ENCODE measurements at regions not wholly inside any gene's neighbourhood (a gene's known extent, or its start where the extent isn't known, plus 50 kb on each side); places are given as distances from the start of the nearest gene placed in this dataset.
A peak's percentile ranks its signal among the peaks of the same experiment; 100 is the strongest.
"Not testable (repeated sequence)": the region's sequence is repeated elsewhere in the genome, so short reads cannot be mapped to it uniquely, and the experiment has no call there.

DNA sequence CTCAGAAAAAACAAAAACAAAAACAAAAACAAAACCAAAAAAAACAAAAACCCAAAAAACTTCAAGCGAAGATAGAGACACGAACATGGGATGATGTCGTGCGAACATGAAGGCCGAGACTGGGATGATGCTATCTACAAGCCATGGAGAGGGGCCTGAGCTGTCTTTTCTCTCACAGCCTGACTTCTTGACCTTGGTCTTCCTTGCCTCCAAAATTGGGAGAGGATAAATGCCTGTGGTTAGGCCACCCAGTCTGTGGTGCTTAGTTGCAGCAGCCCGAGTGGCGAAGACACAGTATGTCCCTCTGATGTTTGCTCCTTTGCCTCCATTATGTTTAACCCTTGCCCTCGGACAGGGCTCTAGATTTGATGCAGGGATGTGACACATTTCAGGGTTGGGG is 130.4 kb upstream of the BASP1 start:
- no peak for DNase-seq (ENCODE audit: low spot score)

DNA sequence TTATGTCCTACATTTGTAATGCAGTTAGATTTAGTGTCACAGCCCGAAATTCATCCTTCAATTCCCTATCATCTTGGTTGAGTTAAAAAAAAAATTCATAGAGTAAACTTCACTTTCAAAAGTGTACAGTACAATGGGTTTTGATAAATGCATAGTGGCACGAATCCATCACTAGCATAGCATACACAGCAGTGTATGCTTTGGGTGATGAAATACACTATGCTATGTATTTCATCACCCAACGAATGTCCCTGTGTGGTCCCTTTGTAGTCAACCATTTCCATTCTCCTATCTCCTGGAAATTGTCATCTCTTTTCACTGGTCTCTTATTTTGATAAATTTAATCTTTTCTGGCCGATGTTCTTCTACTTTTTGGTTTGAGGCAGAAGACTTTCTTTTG is 129.4 kb upstream of the BASP1 start:
- no peak for DNase-seq (ENCODE audit: low spot score)

DNA sequence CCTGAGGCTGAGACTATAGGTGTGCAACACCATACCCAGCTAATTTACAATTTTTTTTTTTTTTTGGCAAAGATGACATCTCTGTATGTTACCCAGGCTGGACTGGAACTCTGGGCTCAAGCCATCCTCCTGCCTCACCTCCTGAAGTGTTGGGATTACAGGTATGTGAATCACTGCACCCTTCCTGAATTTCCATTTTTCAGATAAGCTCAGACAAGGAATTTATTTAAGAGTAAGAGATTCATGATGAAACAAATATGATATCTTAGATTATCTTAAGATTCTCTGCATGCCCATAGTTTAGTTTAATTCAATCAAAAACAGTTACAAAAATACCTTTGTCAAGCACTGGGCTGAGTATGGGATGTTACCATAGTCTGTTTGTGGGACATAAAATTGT is 128.4 kb upstream of the BASP1 start:
- no peak for DNase-seq (ENCODE audit: low spot score)

DNA sequence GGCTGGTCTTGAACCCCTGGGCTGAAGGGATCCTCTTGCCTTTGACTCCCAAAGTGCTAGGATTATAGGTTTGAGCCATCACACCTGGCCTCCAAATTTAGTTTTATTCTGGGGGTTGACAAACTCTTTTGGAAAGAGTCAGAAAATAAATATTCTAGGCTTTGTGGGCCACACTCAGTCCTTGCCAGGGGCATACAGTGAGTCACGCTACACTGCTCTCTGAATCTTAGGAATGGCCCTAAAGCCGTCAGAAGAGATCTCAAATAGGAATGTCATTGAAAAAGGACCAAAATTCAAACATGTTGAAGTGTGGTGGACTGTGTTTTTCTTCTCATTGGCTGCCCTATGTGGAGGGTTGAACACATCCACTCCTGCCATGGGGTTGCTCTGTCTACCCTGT is 127.7 kb upstream of the BASP1 start:
- no peak for DNase-seq (ENCODE audit: low spot score)

DNA sequence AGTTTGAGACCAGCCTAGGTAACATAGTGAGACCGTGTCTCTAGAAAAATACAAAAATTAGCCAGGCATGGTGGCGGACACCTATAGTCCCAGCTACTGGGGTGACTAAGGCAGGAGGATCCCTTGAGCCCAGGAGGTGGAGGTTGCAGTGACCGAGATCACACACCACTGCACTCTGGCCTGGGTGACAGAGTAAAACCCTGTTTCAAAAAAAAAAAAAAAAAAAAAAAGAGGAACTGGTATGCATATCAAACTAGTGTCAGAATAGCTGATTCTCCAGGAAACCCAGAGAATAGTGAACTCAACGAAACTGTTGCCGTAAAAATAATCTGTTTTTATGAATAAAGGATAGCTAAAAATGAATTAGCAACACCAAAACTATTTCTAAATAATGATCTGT is 126.6 kb upstream of the BASP1 start:
- no peak for DNase-seq (ENCODE audit: low spot score)

DNA sequence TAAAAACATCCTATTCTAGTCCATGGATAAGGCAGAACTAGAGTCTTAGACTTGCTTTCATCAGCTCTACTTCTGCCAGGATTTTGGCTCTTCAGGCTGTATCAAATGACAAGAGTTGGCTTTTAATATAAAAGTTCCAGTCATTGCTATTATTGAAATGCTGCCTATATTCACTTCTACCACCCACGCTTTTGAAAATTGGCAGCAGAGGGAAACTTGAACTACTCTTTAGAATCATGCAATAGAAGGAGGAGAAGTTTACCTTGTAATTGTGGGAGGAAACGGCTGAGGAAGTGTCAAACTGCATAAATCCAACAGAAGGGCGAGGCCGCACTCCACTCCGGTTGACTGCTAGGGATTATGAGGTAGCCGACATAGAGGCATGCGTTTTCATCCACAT is 122.6 kb upstream of the BASP1 start:
- DNase-seq (ENCODE audit: low spot score): no peak

DNA sequence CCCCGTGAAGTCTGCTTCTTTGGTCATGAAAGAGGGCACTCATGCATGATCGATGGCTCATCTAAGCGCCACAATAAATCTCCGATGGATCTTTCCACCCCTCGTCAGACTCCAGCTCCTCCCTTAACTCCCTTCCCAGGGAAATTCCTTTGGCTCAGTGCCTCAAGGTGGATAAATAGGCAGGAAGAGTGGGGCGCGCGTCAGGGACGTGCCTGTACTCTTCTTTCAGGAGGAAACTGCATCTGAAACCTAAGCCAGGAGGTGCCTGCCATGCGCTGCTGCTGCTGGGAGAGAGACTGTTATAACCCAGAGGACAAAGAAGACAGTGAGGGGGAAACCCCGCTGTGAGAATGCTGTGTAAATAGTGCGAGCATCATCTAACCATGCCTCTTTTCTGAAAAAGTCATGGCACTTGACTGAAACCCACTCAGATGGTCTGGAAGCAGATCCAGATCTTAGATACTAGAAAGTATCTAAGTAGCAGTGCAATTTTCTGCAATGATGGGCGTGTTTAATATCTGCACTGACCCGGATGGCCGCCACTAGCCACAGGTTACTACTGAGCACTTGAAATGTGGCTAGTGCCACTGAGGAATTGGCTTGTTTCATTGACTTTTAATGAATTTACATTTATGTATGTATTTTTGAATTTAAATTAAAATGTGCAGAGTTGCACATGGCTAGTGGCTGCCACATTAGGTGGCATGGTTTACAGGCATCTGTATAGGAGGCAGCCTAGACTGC is 120.3 kb upstream of the BASP1 start:
- DNase-seq (ENCODE audit: low spot score): no peak

DNA sequence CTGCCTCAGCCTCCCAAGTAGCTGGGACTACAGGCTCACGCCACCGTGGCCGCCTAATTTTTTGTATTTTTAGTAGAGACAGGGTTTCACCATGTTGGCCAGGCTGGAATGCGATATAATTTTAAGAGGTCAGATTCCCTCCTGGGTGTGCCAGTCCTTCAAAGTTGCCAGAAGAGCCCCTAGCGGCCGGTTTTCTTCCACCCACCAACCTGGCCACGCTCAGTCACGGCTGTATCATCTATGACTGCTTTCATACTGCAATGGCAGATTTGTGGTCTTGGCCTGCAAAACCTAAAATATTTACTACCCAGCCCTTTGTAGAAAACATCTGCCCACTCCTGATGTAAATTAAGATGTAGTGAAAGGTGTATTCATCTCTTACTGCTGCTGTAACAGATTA is 117.5 kb upstream of the BASP1 start:
- DNase-seq (ENCODE audit: low spot score): no peak

DNA sequence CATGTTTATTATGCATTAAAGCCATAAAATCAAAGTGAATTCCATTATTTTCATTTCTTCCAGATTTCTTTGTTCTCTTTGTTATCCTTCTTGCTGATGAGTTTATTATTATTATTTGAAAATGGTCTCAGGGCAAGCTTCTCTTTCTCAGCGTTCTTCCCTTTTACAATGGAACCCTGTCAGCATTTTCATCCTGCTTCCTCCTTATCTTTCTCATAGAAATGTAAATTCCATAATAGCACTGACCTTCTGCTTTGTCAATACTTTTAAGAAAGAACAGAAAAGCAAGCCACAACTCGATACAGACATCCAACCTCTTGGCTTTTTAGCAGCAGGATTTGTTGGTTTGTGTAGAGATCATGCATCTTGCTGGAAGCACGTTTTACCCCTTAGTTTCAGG is 114.0 kb upstream of the BASP1 start:
- DNase-seq (ENCODE audit: low spot score): no peak

DNA sequence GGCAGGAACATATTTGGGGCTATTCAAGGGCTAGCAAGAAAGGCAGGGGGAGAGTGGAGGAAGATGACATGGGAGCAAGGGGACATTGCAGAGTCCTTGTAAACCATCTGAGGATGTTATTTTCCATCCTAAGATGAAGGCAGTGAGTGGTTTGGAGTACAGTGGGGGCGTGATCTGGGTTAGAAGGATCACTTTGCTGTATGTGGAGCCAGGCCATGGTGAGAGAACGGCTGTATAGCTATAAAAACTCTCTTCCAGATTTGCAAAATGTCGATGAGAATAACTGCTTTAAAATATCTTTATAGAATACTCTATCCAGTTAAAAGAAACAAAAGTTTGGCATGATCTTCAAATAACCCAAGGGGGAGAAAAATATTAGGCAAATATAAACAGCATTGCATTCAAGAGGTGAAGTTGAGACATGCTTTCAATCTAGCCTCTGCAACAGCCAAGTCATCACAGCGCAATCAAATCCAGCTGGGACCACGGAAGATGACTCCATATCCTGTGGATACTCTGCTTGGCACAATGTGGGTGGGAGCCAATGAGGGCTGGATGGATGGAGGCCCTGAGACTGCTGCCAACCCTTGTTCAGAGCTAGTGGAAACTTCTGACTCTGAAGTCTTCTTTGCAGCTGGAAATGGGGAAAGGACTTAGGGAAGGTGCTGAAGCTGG is 111.5 kb upstream of the BASP1 start:
- DNase-seq (ENCODE audit: low spot score): no peak

DNA sequence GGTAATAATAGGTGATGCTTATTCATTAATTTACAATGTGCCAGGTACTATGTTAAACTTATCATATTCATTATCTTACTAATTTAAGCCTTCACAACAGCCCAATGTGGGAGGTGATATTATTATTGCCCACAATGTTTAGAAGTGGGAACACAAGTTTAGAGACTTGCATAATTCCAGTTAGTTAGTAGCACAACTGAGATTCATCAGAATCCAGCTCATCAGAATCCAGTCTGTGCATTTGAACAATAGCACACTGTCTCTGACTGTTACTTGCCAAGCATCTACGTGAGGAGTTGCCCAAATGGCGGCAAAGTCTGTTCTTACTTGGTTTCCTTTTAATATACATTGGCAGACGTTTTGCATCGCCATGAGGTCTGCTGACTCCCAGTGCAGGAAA is 110.9 kb upstream of the BASP1 start:
- DNase-seq (ENCODE audit: low spot score): peak; percentile 22

DNA sequence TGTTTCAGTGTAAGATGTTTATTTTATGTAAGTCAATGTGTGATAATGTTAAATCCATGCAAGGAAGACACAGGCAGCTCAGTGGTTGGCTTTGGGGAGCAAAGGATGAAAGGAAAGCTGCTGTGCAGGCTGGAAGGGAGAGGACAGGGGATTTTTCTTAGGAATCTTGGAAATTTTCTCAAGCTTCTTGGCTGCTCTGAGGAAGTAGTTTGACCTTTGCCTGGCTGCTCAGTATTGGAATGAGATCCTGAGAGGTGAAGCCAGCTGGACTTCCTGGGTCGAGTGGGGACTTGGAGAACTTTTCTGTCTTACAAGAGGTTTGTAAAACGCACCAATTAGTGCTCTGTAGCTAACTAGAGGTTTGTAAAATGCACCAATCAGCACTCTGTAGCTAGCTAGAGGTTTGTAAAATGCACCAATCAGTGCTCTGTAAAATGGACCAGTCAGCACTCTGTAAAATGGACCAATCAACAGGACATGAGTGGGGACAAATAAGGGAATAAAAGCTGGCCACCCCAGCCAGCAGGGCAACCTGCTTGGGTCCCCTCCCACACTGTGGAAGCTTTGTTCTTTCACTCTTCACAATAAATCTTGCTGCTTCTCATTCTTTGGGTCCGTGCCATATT is 105.2 kb upstream of the BASP1 start:
- DNase-seq (ENCODE audit: low spot score): not testable (repeated sequence)

DNA sequence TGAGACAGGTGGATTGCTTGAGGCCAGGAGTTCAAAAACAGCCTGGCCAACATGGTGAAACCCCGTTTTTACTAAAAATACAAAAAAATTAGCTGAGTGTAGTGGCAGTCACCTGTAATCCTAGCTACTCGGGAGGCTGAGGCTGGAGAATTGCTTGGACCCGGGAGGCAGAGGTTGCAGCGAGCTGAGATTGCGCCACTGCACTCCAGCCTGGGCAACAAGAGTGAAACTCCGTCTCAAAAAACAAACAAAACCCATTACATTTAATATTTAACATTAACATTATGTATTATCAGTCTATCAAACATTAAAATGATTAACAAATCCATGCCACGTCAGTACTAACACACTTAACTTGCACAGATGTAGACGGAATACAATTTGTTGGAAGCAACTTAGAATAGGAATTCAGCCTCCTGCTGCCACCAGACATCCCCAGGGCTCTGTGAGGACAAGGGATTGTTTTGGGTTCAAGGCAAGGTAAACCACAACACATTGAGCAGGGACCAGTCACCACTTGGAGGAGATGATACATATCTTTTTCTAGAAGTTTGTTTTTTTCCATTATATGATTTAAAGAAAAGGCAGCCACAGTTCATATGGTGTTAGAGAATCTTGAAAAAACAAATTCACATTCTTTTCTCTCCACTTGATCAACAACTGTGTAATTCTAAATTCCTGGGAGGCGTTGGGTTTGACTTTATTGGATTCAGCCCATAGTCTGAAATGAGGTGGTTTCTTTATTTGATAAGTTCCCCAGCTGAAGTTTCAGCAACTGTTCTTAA is 104.1 kb upstream of the BASP1 start:
- no peak for DNase-seq (ENCODE audit: low spot score)

DNA sequence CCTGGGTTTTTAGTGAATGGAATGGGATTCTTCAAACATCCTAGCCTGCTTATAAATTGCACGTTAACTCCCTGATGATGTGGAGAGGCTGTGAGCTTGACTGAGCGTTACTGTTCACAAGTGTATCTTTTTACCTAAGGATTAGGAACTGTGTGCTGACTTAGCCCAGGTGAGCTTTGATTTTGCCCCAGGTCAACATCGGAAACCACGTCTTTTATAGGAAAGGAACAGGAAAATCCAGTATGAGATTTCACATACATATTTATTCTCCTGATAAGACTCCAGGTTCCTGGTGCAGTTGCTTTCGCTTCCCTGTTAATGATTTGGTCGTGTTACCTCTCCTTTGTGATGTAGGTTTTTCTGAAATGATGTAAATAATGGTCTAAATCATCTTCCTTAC is 103.2 kb upstream of the BASP1 start:
- no peak for DNase-seq (ENCODE audit: low spot score)

DNA sequence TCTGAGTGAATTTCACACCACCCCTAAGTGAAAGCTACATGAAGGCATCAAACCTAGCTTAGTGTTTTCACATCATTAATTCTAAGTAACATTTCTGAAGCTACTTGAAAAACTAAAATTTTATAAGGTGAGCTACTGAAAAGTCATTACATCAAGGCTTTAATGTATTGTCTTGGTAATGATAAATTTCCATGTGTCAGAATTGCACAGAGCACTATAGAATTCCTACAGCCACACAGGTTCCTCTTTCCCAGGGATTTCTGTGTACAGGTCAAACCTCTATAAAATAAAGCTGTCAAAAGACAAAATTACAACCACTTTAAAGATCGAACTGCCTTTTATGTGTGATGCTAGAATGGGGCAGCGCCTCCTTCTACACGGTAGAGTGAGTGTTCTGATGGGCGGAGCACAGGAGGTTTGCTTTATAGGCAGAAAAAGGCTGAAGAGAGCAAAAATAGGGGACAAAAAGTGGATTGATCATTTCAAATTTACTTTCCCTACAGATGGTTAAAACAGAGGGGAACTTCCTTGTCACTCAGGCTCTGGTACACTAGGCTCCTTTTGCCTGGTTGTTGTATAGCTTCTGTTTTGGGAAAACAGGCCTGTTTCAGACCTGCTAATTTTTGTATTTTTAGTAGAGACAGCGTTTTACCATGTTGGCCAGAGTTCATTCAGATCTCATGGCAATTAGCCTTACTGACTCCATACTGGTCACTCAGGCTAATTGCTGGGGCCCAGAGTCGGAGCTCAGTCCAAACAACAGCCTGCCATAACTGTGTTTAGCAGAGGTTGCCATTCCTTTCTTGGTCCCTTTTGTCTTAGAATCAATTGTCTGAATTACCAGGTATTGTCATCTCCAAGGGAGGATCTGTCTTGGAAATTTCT is 102.5 kb upstream of the BASP1 start:
- DNase-seq (ENCODE audit: low spot score): no peak

DNA sequence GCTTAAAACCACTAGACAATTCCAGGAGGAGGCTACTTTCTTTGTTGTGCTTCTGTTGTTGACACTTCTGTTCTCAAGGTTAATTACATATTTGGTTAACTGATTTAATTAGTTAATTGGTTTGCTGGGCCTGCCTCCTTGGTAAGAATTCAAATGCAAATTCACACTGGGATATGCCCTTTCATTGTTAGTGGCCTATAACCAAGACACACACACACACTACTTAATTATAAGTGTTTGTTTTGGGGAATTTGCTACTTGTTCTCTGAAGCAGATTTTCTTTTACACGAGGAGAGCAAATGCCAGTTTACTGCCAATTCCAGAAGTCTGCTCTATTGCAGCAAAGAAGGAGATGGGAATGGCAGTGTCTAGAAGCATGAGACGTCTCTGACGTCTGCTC is 101.6 kb upstream of the BASP1 start:
- DNase-seq (ENCODE audit: low spot score): no peak

DNA sequence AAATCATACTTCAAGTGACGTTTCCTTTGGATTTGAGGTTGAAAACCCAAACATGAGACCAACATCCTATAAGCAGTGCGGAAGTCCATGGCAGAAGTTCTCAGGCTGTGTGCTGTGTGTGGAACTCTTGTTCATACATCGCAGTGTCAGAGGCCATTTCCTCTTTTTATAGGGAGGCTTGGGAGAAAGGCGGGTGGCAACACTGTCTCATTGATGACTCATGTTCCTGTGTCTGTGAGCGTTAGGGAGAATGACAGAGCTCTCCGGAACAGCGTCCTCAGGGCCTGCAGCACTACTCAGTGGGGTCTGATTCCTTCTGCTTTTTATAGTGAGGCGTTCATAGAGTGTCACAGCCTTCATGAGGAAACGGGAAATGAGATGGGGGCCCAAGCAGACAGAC is 98.8 kb upstream of the BASP1 start:
- peak; percentile 84 for DNase-seq (ENCODE audit: low spot score)

DNA sequence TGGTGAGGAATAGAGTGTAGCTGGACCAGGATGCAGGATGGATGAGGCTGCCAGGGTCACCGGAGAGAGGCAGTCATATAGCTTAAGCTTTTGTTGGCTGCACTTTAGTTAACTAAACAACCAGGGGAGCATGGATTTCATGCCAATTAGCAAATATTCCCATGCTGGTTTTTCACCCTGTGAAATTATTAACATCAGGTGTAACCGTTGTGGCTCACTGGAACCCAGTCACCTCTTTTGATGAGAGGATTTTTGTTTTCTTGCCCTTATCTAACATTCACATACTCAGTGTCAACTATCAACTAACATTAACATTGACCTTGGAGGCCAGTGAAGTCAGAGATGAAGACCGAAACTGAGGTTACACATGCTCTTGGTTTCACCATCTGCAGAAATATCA is 97.2 kb upstream of the BASP1 start:
- DNase-seq (ENCODE audit: low spot score): no peak

DNA sequence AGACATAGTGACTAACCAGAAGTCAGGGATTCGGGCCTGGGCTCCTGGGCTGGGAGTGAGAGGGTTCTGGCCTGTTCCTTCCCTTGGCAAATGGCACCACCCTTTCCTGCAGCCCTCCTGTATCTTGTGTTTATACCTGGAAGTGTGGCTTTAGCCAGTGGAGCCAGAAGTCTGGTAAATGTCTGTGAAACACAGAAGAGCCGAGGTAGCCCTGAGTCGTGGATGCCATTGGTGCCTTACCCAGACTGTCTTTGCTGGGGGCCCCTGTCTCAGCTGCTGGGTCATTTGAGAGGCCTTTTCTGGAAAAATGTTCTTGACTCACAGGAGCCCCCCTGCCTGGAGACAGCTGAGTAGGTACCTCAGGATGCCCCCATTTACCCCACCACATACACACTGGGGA is 95.7 kb upstream of the BASP1 start:
- no peak for DNase-seq (ENCODE audit: low spot score)

DNA sequence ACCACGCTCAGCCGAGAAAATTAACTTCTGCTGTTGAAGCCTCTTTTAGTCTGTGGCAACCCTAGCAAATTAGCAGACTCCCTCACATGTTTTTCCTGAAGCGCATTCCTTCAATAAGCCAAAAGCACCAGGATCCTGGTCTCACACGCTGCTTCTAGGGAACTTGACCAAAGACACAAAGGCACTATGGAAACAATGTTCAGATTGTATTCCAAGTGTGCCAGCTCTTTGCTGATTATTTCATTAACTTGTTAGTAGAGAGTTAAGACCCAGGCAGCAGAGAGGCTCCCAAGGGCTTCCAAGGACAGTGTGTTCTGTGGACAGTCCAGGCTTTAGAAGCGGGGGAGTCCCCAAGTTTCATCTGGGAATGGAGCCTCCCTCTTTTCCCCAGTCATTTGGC is 94.4 kb upstream of the BASP1 start:
- peak; percentile 7 for DNase-seq (ENCODE audit: low spot score)

DNA sequence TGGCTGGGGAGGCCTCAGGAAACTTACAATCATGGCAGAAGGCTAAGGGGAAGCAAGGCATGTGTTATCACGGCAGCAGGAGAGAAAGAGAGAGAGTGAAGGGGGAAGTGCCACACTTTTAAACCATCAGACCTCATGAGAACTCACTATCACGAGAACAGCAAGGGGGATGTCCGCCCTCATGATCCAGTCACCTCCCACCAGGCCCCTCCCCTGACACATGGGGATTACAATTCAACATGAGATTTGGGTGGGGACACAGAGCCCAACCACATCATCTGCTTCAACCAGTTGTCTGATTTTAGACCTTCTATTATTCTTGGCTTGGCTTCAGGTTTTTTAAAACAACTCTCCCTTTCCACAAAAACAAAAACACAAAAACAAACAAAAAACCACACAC is 93.7 kb upstream of the BASP1 start:
- not testable (repeated sequence) for DNase-seq (ENCODE audit: low spot score)

DNA sequence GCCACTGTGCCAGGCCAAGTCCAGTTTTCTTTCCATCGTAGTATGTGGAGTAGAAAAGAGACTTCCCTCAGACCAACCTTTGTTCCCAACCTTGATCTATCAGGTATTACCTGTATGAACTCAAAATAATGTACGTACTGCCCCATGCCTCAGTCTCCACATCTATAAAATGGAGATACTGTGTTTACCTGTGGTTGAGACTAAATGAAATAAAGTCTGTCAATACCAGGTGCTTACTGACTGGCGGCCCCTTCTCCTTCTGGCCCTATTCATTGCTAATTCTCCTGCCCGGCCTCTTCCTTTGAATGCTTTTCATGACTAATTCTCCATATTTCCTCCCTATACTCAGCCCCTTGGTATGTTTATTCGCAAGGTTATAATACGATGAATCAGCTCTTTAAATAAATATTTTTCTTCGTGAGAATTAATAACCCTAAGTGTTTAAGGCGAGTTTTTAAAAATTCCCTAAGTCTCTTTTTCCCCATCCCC is 89.6 kb upstream of the BASP1 start:
- DNase-seq (ENCODE audit: low spot score): no peak
